Head of caudate nucleus (tissue), 42 donors: ENCODE measurements at regions not wholly inside any gene's neighbourhood (a gene's known extent, or its start where the extent isn't known, plus 50 kb on each side); places are given as distances from the start of the nearest gene placed in this dataset.

Source experiments
- DNase-seq, 42 donors: peaks; one replicate each; pipeline versions ENCODE4 v3.0.0 to v3.0.0-alpha.2; 2020 to 2021; ENCODE audit warnings: mixed read lengths in 7 of 42
- intact Hi-C: fragments of 100-400 bp; cut with DNase I; formaldehyde crosslinking; loops from one replicate; pipeline ENCODE4 v1.15.0; 2022

GRCh38 chr11:96752221-96752620 lies 362.4 kb downstream of the JRKL start:
- intact Hi-C loops = no loop called here
- no peak for DNase-seq

GRCh38 chr11:96753997-96754396 lies 364.2 kb downstream of the JRKL start:
- no peak for DNase-seq
- intact Hi-C loops = no loop called here

GRCh38 chr11:96755209-96755608 lies 365.4 kb downstream of the JRKL start:
- intact Hi-C loops = no loop called here
- DNase-seq = no peak

- no peak for DNase-seq
- intact Hi-C loops = no loop called here
These were observed 365.9 kb downstream of the JRKL start for GRCh38 chr11:96755752-96756151.

GRCh38 chr11:96758957-96759356 lies 369.1 kb downstream of the JRKL start:
- intact Hi-C loops = no loop called here

DNA sequence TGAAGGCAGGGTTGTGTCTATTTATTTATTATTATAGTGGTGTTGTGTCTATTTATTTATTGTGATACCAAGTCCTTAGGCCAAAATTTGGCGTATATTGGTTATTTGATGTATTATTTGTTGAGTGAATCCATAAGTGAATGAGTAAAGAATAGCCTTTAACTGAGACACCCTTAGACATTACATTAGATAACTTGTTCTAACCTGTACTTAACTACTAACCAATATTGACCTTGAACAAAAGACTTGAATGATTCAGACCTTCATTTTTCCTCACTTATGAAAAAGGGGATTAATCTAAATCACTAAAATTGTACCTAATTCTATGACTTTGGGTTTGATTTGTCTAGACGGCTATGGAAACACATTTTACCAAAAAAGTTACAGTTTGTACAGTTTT lies 370.5 kb downstream of the JRKL start:
- intact Hi-C loops = no loop called here
- DNase-seq = no peak

More at GRCh38 chr11:96758957-96759356, 369.1 kb downstream of the JRKL start:
- no peak for DNase-seq

GRCh38 chr11:96760815-96761214 lies 371.0 kb downstream of the JRKL start:
- intact Hi-C loops = no loop called here

GRCh38 chr11:96761451-96761850 lies 371.6 kb downstream of the JRKL start:
- intact Hi-C loops = no loop called here

More at GRCh38 chr11:96760815-96761214, 371.0 kb downstream of the JRKL start:
- DNase-seq = no peak

GRCh38 chr11:96763244-96763643 lies 373.4 kb downstream of the JRKL start:
- DNase-seq = no peak
- intact Hi-C loops = no loop called here

More at GRCh38 chr11:96761451-96761850, 371.6 kb downstream of the JRKL start:
- no peak for DNase-seq

- DNase-seq = no peak
- intact Hi-C loops = no loop called here
These were observed 388.5 kb downstream of the JRKL start for GRCh38 chr11:96778272-96778671.

DNA sequence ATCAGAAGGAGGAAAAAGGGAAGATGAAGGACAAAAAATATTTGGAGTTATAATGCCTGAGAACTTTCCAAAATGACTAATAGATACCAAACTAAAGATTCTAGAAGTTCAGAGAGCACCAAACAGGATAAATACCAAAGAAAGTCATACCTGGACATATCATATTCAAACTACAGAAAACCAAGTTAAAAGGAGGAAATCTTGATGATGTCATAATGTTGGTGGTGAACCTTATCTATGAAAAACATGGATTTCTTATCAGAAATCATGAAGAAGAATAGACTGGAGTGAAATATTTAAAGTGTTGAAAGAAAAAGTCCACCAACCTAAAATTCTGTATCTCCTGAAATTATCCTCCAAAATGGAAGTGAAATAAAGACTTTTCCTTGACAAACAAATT lies 389.2 kb downstream of the JRKL start:
- intact Hi-C loops = no loop called here
- DNase-seq = no peak

DNA sequence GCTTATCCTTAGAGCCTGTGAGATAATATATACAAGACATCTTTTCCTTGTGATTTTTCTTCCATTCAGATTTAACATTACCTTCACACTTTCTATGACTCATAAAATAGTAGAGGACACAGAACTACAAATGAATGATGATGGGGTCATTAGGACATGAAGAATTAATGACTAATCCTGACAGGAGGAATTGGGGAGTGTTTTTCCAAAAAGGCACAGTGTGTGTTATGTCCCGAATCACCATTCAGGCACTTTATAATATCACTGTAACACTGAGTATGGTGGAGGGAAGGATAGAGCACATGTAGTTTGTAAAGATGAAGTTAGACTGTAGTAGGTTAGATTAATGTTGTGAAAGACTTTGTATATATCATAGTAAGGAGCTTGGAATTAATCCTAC lies 391.3 kb downstream of the JRKL start:
- intact Hi-C loops = no loop called here
- no peak for DNase-seq

DNA sequence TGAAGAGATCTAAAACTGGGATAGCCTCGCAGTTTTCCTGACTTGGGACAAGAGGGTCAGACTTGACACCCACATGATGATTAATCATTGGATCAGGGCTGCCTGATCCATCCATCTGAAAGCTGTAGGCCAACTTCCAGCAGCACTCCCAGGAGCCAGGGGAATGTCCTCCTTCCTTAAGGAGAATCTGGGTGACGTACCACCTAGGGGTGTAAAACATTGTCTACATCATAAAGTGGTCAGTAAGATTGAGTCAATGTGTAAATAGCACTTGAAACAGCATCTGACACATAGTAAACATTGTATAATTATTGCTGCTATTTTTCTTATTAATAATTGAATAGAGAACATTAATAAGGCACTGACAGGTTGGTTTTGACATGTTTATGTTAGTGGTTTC lies 392.8 kb downstream of the JRKL start:
- intact Hi-C loops = no loop called here
- no peak for DNase-seq

GRCh38 chr11:96783311-96783710 lies 393.5 kb downstream of the JRKL start:
- no peak for DNase-seq
- intact Hi-C loops = no loop called here

DNA sequence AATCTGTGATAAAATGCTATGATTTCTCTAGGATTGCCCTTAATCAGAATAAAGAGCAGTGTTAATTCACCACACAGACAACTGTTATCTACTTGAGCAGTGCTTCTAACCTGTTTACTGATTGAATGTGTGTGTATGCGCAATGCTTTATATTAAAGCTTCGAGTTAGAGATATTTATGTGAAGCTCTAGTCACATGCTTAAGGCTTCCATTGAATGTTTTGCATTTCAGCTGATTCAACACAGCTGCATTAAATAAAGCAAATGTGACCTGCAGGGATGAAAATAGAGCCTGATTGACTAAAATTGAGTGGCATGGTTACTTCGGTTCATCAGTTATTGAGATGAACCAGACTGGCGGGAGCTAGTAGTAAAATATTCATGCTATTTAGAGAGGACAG lies 395.3 kb downstream of the JRKL start:
- intact Hi-C loops = no loop called here
- no peak for DNase-seq

DNA sequence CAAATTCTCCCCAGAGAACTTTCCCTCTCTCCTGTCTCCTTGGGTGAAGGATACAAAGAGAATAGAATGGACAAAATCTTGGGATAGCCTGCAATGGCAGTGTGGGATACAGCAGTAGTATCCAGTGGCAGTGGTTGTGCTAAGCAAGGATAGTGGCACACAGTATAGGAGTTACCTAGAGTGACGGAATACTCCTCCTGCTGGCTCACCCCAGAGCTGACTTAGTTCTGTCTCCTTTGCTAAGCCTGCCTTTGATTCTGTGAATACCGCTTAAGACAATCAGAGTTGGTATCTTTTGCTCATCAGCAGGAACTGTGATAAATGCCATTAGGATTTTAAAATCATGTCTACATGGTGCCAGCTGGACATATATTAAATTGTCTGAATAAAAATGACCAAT lies 404.3 kb downstream of the JRKL start:
- intact Hi-C loops = no loop called here
- DNase-seq = no peak

DNA sequence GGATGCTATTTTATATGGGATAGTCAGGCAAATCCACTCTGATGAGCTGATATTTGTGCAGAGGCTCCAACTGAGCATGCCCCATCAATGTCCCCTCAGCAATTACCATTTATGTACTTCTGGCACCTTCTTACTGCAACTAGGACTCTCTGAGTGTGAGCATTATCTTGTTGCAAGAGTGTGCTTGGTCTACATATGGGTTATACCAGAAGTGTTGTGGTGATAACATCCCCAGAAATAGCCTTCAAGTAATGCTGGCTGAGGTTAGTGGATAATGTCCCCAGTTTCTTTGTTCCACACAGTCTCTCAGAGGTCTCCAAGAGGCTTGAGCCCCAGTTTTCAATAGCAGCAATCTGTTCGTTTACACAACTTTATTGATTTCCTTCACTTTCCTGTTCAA lies 408.6 kb downstream of the JRKL start:
- intact Hi-C loops = no loop called here

DNA sequence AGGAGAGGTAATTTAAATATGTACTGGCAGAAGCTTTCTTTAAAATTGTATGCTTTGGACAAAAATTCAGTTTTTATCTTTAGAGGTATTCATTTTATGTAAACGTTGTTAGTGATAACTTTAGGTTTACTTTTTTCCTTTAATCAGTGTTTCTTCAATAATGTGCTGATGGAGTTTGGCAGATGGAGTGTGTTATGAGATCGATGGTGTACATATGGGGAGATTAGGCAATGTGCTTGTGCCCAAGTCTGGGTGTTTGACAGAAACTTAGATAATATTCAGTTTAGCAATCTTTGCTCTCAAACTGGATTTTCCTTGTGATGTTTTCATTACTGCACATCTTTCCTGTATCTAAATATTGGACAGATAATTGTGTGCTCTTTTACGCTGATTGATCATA lies 425.4 kb downstream of the JRKL start:
- intact Hi-C loops = no loop called here
- no peak for DNase-seq

More for the DNA sequence above, 408.6 kb downstream of the JRKL start:
- no peak for DNase-seq

- intact Hi-C loops = no loop called here
- no peak for DNase-seq
These were observed 427.9 kb downstream of the JRKL start for GRCh38 chr11:96817482-96818399.

DNA sequence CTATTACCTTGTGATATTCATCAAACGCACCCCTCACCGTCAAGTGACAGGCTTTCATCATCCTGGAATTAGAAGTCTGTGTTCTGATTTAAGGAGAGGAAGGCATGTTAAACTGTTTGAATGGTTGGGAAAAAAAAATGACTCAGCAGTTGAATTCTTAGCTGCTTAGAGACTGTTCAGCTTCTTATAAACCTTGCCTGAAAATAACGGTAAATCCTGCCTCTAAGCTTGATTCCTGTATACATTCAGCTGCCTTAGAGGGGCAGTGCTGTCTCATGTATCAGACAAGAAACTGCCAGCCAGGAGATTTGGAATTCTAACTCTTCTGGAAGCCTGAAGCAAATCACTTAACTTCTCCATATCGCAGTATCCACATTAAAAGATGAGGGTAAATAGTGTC lies 437.4 kb downstream of the JRKL start:
- peak in 15 of 42 donors; percentile 3 to 59 (median 13) for DNase-seq
- intact Hi-C loops = no loop called here

DNA sequence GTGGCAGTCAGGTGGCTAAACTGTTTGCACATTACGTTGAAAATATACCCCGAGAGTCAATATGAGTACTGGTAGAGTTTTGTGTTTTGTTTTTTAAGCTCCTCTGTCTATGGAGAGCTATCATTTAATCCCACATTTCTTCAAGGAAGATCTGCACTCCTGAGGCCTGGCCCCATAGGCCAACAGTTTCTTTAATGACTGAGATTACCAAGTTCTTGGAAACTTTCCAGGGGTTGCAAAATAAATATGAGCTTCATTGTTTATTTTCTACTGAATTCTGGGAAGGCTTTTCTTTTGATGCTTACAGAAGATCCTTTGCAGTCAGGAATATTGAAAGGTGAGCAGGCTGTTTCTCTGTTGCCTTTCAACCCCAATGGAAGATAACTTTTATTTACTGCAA lies 452.0 kb downstream of the JRKL start:
- DNase-seq = no peak
- intact Hi-C loops = no loop called here
